Epithelial cell of proximal tubule (primary cell): ENCODE measurements at regions not wholly inside any gene's neighbourhood (a gene's known extent, or its start where the extent isn't known, plus 50 kb on each side); places are given as distances from the start of the nearest gene placed in this dataset.

ENCODE experiments used
- DNase-seq: peaks from one replicate; pipeline ENCODE4 v3.0.0-alpha.2; 2011; ENCODE audit warnings: low read depth
- H3K4me3 ChIP-seq: 2 replicates; pipeline ENCODE4 v1.5.1; 2011; ENCODE audit warnings: low read depth, mild to moderate bottlenecking, low read length
- TF ChIP-seq, protein P1 (sequence below): conservative IDR thresholded peaks from 2 replicates; pipeline ENCODE4 v1.5.1; 2012; ENCODE audit warnings: low read depth, mild to moderate bottlenecking, low read length

DNA sequence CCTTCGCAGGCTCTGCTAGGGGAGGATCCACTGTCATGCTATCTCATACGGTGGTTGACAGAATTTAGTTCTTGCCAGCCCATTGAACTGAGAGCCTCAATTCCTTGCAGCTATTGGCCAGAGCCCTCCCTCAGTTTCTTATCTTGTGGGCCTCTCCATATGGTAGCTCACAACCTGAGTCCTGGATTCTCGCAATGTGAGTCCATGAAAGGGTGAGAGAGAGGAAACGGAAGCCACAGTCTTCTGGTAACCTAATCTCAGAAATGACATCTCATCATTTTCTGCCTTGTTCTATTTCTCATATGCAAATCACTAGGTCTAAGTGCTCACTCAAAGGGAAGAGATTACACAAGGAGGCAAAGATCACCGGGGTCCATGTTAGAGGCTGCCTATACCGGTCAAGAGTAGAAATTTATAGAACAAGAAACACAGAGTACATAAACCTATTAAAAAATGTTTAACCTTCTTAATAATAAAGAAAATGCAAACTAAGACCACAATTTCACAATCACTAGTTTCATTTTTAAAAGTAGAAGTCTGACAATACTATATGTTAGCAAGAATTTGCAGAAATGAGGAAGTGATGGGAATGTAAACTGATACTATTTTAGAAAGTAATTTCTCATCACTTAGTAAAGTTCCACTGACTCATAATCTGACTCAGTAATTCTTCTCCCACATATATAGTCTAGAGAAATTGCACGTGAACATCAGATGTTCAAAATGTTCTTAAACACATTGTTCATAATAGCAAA, 378.4 kb upstream of the AGTR1 start:
- H3K4me3 ChIP-seq = no peak overlapping the region
- TF ChIP-seq, protein P1, sequence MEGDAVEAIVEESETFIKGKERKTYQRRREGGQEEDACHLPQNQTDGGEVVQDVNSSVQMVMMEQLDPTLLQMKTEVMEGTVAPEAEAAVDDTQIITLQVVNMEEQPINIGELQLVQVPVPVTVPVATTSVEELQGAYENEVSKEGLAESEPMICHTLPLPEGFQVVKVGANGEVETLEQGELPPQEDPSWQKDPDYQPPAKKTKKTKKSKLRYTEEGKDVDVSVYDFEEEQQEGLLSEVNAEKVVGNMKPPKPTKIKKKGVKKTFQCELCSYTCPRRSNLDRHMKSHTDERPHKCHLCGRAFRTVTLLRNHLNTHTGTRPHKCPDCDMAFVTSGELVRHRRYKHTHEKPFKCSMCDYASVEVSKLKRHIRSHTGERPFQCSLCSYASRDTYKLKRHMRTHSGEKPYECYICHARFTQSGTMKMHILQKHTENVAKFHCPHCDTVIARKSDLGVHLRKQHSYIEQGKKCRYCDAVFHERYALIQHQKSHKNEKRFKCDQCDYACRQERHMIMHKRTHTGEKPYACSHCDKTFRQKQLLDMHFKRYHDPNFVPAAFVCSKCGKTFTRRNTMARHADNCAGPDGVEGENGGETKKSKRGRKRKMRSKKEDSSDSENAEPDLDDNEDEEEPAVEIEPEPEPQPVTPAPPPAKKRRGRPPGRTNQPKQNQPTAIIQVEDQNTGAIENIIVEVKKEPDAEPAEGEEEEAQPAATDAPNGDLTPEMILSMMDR = no peak
- no peak for DNase-seq

DNA sequence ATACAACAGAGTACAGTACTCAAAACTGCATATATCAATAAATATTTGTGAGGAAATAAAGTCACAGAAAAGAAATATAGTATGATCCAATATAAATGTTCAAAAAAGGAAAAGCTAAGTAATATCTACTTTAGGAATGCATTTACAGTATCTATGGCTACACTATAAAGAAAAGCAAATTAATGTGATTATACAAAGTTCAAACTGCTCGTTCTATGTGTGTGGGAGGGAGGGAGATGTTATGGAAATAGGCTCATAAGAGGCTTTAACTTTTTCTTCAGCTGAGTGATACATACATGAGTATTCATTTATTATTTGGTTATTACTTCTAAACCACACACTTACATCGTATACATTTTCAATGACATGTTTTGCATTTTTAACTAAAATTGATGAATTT, 377.7 kb upstream of the AGTR1 start:
- TF ChIP-seq, protein P1 = no peak
- DNase-seq = no peak
- H3K4me3 ChIP-seq = no peak overlapping the region

DNA sequence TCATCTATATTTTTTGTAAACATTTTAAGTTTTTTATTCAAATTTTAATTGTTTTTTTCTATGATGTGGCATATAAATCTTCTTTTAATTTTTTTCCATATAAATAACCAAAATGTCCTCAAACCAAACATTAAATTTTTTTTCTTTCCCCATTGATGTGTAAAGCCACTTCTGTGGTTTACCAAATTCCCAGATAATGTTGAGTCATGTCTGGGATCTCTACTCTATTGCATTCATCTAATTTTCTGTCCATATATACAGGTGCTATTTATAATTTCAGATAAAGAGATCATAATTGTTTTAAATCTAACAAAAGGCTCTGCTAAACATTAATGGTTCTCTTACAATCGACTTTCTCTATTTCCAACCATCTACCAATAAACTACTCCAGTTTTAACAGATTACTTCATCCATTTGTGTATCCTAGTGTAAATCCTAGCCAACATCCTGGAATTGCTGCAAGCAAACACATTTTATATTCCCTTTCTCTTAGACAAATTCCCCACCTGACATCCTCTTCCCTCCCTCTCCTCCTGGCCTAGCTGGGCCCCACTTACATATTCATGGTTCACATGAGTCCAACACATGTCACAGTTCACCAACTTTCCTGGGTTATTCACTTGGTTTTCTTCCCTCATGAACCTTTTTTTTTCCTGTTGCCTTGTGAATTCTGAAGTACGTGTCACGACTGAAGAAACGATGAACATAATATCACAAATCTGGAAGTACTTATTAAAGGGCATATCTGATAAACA, 368.0 kb upstream of the AGTR1 start:
- H3K4me3 ChIP-seq = no peak overlapping the region
- TF ChIP-seq, protein P1 = no peak
- DNase-seq = peak; percentile 38

DNA sequence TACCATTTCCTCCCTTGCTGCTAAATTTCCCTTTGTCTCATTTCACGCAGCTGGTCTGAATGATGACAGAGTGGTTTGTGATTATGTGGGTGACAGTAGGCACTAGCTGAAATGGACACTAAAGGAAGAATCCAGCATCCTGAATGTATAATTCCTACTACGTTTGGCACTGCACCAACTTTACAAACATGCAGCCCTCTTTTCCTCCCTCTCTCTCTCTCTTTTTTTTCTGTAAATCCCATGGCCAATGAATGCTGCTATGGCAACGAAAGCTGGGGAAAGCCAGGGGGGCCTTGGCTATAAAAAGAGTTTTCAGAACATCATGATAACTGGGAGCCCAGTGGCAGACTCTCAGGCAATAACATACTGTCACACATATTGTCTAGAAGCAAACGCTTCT, 367.2 kb upstream of the AGTR1 start:
- no peak for DNase-seq
- TF ChIP-seq, protein P1 = no peak
- no peak overlapping the region for H3K4me3 ChIP-seq

DNA sequence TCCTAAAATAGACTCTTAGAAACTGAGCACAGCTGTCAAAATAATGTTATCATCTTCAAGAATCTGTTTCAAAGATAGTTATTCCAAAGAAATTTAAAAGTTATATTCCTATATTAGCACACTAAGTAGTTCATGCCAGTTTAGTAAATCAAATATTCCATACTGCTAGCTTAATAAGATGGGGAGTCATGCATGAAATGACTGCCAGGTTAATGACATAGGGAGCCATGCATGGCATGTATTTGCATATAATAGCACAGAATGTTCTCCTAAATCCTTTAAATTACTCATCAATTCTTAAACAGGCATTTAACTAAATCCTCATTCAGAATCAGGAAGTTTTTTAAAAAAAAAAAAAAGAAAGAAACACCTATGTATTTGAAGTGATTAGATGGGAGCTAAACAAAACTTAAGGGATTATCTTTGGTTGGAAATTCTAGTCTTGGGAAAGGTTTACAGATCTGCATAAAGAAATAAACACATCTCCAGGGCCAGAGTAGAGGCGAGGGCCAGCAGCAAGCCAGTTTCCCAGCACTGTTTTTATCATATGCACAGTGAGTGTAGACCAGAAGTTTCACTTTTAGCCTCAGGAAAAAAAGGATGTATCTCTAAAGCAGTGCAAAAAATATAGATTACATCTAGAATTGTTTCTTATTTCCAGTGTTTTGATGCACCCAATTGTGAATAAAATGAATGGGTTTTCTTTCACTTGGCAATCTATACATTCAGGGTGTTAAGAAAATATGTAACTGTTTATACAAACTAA, 366.4 kb upstream of the AGTR1 start:
- no peak for DNase-seq
- TF ChIP-seq, protein P1 = no peak
- H3K4me3 ChIP-seq = no peak overlapping the region

DNA sequence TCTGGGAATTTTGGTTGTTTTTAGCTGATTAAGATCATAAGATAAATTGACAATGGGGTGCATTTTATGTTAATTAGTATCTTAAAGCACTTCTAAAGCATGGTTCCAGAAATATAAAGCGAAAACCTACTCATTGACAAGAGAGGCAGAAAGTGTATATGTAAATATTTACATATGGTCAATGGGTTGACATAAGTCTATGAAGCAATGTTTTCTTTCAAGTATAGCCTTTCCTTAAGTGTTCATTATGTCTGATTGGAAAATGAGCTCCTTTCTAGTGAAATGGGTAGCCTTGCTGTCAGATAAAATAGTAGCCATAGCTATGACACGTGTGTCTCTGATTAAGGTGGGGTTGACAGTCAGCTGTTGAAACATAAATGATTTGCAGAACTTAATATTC, 365.2 kb upstream of the AGTR1 start:
- TF ChIP-seq, protein P1 = no peak
- DNase-seq = no peak
- no peak overlapping the region for H3K4me3 ChIP-seq
